ENCODE measurements at regions not wholly inside any gene's neighbourhood (a gene's known extent, or its start where the extent isn't known, plus 50 kb on each side); places are given as distances from the start of the nearest gene placed in this dataset.

GRCh38 chr5:72695659-72696058, 120.8 kb upstream of the TNPO1 start:
- no TSS peak for BruUV-seq (replicated peaks)
- no peak for TF ChIP-seq EZH2 (IDR thresholded peaks at IDR 0.05; ENCODE audit: borderline replicate concordance, low read depth, low read length, poor library complexity, severe bottlenecking)
- no peak for TF ChIP-seq CTCF (conservative IDR thresholded peaks at IDR 0.05; ENCODE audit: low read depth, low read length)
- intact Hi-C loops (cut with micrococcal nuclease; ENCODE audit: unreplicated experiment): no loop called here
- ChIA-PET CTCF (no interaction called here), POLR2A (ENCODE audit: low non-redundant PET) (no interaction called here)
- Histone ChIP-seq H3K36me3 (ENCODE audit: insufficient read depth, low read length, poor library complexity, severe bottlenecking) (no peaks in the 10 kb centered on the region), H3K4me3 (ENCODE audit: low read depth, low read length, poor library complexity, severe bottlenecking) (no peak overlapping the region), H3K9me3 (ENCODE audit: low read depth, low read length, poor library complexity, severe bottlenecking) (no peaks in the 10 kb centered on the region), H3K27me3 (replicated peaks; ENCODE audit: insufficient read depth, low read depth, low read length, poor library complexity) (peaks cover 7% of the 10 kb centered on the region), H3K27ac (ENCODE audit: low read depth, low read length, poor library complexity, severe bottlenecking) (no peak overlapping the region), H3K4me1 (ENCODE audit: insufficient read depth, low read length, poor library complexity, severe bottlenecking) (no peaks in the 10 kb centered on the region)
- DNase-seq (ENCODE audit: low spot score): no peak

- no peak for DNase-seq (ENCODE audit: low spot score)
- Histone ChIP-seq H3K4me1 (ENCODE audit: insufficient read depth, low read length, poor library complexity, severe bottlenecking) (no peaks in the 10 kb centered on the region), H3K27me3 (replicated peaks; ENCODE audit: insufficient read depth, low read depth, low read length, poor library complexity) (peaks cover 7% of the 10 kb centered on the region), H3K4me3 (ENCODE audit: low read depth, low read length, poor library complexity, severe bottlenecking) (no peak overlapping the region), H3K9me3 (ENCODE audit: low read depth, low read length, poor library complexity, severe bottlenecking) (no peaks in the 10 kb centered on the region), H3K27ac (ENCODE audit: low read depth, low read length, poor library complexity, severe bottlenecking) (no peak overlapping the region), H3K36me3 (ENCODE audit: insufficient read depth, low read length, poor library complexity, severe bottlenecking) (no peaks in the 10 kb centered on the region)
- ChIA-PET POLR2A (ENCODE audit: low non-redundant PET) (no interaction called here), CTCF (no interaction called here)
- no TSS peak for BruUV-seq (replicated peaks)
- TF ChIP-seq EZH2 (IDR thresholded peaks at IDR 0.05; ENCODE audit: borderline replicate concordance, low read depth, low read length, poor library complexity, severe bottlenecking) (no peak), CTCF (conservative IDR thresholded peaks at IDR 0.05; ENCODE audit: low read depth, low read length) (no peak)
- intact Hi-C loops (cut with micrococcal nuclease; ENCODE audit: unreplicated experiment): no loop called here
These were observed 121.6 kb upstream of the TNPO1 start for GRCh38 chr5:72694856-72695255.

- Histone ChIP-seq H3K36me3 (ENCODE audit: insufficient read depth, low read length, poor library complexity, severe bottlenecking) (no peaks in the 10 kb centered on the region), H3K9me3 (ENCODE audit: low read depth, low read length, poor library complexity, severe bottlenecking) (no peaks in the 10 kb centered on the region), H3K4me1 (ENCODE audit: insufficient read depth, low read length, poor library complexity, severe bottlenecking) (no peaks in the 10 kb centered on the region), H3K4me3 (ENCODE audit: low read depth, low read length, poor library complexity, severe bottlenecking) (no peak overlapping the region), H3K27ac (ENCODE audit: low read depth, low read length, poor library complexity, severe bottlenecking) (no peak overlapping the region), H3K27me3 (replicated peaks; ENCODE audit: insufficient read depth, low read depth, low read length, poor library complexity) (peaks cover 7% of the 10 kb centered on the region)
- intact Hi-C loops (cut with micrococcal nuclease; ENCODE audit: unreplicated experiment): no loop called here
- ChIA-PET POLR2A (ENCODE audit: low non-redundant PET) (no interaction called here), CTCF (interaction anchor here (0.6 kb wide), 1 partner anchor 20 kb away, joined by 3 read pairs; no protein-coding TSS in a partner anchor)
- BruUV-seq (replicated peaks): no TSS peak
- no peak for DNase-seq (ENCODE audit: low spot score)
- no peak for TF ChIP-seq CTCF (conservative IDR thresholded peaks at IDR 0.05; ENCODE audit: low read depth, low read length)
- no peak for TF ChIP-seq EZH2 (IDR thresholded peaks at IDR 0.05; ENCODE audit: borderline replicate concordance, low read depth, low read length, poor library complexity, severe bottlenecking)
These were observed 122.8 kb upstream of the TNPO1 start for GRCh38 chr5:72693546-72694205.
